SKM-1 treated with dmso at 0.1 percent for 144 hours (cell line): ENCODE measurements at regions not wholly inside any gene's neighbourhood (a gene's known extent, or its start where the extent isn't known, plus 50 kb on each side); places are given as distances from the start of the nearest gene placed in this dataset.
"Not testable (repeated sequence)": the region's sequence is repeated elsewhere in the genome, so short reads cannot be mapped to it uniquely, and the experiment has no call there.

Experiments used
- DNase-seq: peaks from one replicate; lab custom pipeline; 2025; ENCODE audit not compliant: unreplicated experiment; lab: John Stamatoyannopoulos, UW

DNA sequence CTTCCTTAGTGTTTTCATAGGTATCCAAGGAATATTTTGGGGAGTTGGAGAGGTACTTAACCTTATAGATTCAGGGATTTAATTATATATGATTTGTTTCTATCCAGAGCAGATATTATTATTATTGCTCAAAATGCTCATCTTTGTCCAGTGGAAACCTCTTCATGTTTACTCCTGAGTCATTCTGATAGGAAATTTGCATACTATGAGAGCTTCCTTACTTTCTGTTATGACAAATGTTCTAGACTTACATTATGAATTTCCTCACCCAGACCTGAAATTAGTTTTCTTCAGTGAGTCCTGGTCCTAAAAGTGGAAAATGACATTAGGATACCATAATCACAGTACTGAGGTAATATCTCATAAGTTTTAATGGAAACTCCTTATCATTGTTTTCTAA lies 57.5 kb upstream of the PLPPR5 start:
- DNase-seq, result no peak

DNA sequence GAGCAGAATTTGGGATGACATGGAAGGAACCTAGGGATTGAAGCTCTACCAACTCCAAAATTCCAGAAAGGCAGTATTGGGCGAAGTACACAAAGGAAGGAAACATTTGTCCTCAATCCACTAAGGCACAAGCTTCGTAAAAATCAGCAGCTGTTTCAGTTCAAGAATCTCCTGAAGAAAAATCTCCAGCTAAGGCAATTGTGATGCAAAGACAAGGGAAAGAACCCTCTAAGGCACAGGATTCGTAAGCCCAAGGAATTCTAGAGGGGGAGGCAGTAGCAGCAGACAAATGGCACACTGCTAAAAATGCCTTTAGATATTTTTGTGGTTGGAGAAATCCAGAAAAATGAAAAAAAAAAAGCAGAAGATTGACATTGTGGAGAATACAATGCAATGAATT lies 64.5 kb upstream of the PLPPR5 start:
- DNase-seq, result no peak

DNA sequence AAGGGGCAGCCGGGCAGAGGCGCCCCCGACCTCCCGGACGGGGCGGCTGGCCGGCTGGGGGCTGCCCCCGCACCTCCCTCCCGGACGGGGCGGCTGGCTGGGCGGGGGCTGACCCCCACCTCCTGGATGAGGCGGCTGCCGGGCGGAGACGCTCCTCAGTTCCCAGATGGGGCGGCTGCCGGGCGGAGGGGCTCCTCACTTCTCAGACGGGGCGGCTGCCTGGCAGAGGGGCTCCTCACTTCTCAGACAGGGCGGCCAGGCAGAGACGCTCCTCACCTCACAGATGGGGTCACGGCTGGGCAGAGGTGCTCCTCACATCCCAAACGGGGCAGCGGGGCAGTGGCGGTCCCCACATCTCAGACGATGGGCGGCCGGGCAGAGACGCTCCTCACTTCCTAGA lies 73.9 kb upstream of the PLPPR5 start:
- DNase-seq, result not testable (repeated sequence)

GRCh38 chr1:99082366-99082765 lies 77.7 kb upstream of the PLPPR5 start:
- DNase-seq, result no peak

GRCh38 chr1:99083338-99083737 lies 78.7 kb upstream of the PLPPR5 start:
- DNase-seq, result no peak

DNA sequence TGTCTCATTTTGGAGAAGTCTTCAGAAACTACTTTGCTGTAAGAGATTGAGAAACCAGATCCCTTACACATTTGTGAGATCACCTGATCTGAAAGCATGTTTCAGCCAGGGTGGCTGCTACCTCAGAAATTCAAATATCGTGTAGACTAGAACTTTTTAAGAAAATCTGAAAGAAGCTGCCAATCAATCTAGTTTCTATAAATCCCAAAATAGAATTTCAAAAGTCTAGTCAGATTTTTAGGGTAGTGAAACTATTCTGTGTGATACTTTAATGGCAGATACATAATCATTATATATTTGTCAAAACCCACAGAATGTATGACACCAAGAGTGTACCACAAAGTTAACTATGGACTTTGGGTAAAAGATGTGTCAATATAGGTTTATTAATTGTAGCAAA lies 79.9 kb upstream of the PLPPR5 start:
- DNase-seq, result no peak

DNA sequence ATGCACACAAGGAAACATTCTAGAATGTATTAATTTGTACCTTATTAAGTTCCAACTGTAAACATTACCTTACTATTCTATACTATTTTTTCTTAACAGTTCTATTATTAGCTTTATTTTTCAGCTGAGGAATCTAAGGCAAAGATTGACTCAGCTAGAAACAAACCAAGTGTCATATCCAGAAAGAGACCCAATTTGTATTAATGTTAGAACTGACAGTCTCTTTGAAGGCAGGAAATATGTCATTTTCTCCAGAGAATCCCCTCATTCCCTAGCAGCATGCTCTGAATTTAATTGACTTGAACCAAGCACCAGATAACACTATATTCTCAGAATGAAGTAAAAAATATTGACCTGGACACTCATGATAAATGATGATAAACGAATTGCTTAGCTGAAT lies 81.4 kb upstream of the PLPPR5 start:
- no peak for DNase-seq

DNA sequence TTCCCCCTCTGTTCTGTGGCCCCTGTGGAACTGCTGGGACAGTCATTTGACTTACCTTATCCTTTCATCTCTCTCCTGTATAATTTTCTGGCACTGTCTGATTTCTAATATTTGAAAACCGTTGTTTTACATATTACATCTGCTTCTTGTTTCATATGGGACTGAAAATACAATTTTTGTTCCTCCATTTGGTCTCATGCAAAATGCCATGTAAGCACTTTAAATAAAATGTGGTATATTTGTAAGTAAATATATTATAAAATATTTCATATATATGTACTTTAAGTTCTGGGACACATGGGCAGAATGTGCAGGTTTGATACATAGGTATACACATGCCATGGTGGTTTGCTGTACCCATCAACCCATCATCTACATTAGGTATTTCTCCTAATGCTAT lies 93.9 kb upstream of the PLPPR5 start:
- no peak for DNase-seq

- DNase-seq, result no peak
Measured at GRCh38 chr1:99106274-99106673, 101.6 kb upstream of the PLPPR5 start.

DNA sequence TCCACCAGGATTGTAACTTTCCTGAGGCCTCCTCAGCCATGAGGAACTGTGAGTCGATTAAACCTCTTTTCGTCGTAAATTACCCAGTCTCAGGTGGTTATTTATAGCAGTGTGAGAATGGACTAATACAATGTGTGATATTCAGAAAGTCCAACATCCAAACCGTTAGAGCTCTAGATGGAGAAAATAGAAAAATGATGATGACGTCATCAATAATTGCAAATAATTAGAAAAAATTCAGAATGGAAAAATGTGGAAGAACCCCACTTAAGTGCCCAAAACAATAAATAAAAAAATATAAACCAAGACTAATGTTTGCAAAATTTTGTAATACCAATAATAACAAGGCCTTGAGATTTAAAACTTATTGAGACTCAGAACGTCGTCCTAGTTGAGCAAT lies 103.0 kb upstream of the PLPPR5 start:
- DNase-seq, result no peak

DNA sequence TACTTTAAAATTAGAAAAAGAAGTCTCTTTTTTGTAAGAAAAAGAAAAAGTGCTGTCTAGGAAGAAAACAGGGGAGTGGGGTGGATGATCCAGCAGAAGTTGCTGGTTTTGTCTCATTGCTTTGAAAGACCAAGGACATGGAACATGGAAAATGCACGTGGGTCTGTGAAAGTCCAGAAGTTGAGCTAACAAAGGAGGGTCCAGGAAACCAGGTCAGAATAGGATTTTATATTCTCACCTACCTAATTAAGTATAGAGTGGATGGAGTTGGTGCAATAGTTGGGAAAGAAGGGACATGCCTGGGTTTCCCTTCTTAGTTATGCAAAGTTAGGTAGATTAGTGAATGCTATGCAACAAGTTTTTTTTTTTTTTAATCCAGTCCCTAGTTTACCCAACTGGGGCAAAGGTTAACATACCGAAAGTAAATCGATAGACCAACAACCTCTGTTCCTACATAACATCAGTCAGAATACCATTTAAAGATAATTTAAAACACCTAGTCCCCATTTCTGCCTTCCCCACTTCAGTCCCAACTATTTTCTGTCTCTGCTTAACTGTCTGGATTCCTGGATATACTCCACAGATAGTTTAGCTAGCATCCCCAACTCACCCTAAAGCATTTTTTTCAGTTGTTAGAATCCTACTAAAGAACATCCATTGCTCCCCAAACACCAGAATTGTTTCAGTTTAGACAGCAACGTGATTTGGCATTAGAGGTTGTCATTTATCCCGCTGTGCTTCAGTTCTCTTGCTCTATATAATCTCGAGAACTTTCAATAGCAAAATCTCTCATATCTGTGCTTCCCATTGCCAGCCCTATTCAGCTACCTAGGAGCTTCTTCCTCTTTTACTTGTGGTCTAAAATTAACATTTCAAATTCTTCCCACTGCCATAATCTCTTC lies 105.7 kb upstream of the PLPPR5 start:
- no peak for DNase-seq

- DNase-seq, result no peak
Measured at GRCh38 chr1:99115231-99115630, 110.6 kb upstream of the PLPPR5 start.

DNA sequence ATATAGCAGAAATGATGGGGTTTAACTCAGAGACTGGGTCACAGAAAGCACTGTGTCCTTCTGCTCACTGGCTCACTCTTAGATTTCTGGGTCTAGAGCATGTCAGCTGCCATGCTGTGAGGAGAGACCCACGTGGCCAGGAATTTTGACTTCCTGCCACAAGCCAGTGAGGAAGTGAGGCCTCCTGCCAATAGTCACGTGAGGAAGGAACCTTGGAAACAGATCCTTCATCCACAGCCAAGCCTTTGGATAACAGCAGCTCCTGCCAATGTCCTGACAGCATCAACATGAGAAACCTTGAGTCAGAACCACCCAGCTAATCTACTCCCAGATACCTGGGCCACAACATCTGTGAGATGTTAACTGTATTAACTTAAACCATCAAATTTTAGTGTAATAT lies 114.5 kb upstream of the PLPPR5 start:
- no peak for DNase-seq

GRCh38 chr1:99122039-99122438 lies 117.4 kb upstream of the PLPPR5 start:
- no peak for DNase-seq

DNA sequence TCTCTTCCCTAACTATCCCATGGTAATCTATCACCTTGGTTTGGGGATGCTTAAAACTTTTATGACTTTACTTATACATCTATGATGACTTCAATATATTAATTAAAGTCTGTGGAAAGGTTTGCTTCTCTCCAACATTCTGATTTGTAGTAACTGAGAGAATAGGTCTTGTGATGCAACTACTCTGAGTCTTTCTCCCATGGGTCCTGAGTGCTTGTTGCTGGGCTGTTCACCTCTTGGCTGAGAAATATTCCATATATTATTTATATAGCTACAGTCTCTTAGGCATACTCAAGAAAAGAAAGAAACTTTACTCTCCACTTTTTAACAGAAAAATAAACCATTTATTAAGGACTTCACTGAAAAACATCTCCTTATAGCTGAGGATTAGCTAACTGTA lies 119.3 kb upstream of the PLPPR5 start:
- DNase-seq, result no peak

- DNase-seq, result no peak
Measured at GRCh38 chr1:99131546-99131945, 126.9 kb upstream of the PLPPR5 start.

DNA sequence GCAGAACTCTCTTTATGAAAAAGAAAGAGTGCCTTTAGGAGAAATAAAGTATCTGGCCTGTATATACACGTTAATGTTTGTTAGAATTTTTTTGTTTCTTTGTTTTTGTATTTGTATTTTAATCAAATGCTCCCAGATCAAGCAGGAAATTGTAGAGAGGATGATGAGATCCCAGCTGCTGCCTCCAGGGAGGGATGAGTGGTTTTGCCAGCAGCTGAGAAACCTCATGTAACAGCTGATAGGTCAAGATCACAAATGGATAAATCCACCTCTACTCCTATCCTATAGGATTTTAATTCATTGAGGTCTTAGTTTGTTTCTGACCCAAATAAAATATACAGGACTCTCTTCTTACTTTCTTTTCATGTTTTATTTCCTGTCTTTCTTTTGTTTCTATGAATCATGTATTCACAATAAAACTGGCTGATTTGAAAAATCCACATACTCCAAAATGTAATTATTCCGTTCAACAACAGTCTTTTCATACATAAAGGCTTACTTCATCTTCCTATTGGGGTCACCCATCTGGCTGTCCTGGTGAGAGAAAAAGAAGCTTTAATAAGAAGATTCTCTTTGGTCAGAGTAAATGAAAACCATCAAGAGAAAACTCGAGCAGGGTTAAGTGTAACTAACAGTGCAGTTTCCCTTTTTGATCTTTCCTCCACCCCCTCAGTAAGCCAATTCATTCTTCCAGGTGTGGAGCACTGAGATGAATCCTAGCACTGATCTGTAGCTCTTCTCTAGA lies 129.3 kb upstream of the PLPPR5 start:
- no peak for DNase-seq

DNA sequence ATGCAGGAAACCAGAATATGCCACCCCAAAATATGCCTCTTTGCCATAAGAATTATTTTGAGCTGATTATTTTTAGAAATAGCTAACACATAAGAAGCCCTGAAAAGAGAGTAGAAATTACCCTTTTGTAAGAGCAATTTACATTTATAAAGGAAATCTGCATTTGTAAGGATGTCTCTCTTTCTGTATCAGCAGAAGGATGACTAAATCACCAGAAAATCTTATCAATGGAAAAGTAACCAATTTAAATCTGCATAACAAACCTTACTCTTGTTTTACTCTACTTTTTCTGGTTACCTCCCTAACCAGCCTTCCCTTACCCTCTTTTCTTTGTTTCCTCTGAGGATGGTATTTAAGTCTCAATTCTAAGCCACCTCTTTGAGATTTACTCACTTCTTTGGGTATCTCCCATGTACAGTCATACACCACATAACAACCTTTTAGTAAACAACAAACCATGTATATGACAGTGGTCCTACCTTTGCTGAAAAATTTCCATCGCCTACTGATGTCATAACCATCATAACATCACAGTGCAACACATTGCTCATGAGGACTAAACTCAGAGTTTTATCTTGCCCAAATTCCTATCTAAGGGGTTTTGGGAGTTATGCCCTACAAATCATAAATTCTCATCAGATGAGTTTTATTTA lies 126.6 kb upstream of the PLPPR4 start:
- no peak for DNase-seq

DNA sequence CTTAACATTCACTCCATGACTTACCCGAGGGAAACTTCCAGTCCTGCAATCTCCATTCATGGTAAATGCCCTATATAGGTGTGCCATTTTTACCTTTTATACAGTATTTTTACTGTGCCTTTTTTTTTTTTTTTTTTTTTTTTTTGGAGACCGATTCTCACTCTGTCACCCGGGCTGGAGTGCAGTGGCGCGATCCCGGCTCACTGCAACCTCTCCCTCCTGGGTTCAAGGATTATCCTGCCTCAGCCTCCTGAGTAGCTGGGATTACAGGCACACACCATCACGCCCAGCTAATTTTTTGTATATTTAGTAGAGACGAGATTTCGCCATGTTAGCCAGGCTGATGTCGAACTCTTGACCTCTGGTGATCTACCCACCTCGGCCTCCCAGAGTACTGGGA lies 124.4 kb upstream of the PLPPR4 start:
- DNase-seq, result no peak

DNA sequence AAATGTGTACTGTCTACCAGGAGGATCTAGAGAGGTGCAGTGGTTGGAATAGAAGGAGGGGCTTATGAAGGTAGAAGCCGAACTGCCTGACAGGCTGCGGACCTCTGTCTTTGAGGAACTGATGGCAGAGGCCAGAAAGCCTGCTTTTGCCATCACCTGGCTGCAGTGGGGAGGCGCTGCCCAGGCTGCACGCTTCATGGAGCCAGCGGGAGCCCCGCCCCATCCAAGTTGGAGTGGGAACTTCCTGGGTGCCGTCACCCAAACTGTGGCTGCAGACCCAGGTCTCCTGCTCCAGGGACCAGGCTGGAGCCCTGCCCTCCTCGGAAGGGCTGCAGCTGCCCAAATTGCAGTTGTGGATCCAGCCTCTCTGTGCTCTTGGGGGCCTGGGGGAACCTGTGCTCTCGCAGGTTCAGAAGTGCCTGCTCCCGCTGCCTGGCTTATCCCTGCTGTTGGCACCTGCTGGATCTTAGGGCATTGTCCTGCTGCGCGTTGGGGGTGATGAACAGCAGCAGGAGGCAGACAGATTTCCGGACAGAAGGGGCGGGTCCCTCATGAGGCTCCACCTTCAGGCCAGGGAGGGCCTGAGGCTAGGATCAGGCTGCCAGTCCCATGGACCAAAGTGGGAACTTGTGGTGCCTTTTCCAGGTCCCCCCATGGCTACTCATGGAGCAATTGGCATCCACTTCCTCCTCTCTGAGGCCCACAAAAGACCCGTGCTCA lies 118.0 kb upstream of the PLPPR4 start:
- no peak for DNase-seq

- no peak for DNase-seq
Measured at GRCh38 chr1:99149952-99150351, 114.3 kb upstream of the PLPPR4 start.
